Stimulated activated CD8-positive, alpha-beta memory T cell treated with anti-CD3 and anti-CD28 coated beads, Interleukin-2, amount 100 ng/mL, for 48 hours (primary cell): ENCODE measurements at regions not wholly inside any gene's neighbourhood (a gene's known extent, or its start where the extent isn't known, plus 50 kb on each side); places are given as distances from the start of the nearest gene placed in this dataset.
"Not testable (repeated sequence)": the region's sequence is repeated elsewhere in the genome, so short reads cannot be mapped to it uniquely, and the experiment has no call there.

Experiments
- DNase-seq, 2 donors: peaks; one replicate each; pipeline ENCODE4 v3.0.0-alpha.2; 2020; ENCODE audit warnings: low read depth in 2 of 2

- DNase-seq: no peak
These were observed 80.0 kb downstream of the SHOX2 start for GRCh38 chr3:158026236-158026635.

DNA sequence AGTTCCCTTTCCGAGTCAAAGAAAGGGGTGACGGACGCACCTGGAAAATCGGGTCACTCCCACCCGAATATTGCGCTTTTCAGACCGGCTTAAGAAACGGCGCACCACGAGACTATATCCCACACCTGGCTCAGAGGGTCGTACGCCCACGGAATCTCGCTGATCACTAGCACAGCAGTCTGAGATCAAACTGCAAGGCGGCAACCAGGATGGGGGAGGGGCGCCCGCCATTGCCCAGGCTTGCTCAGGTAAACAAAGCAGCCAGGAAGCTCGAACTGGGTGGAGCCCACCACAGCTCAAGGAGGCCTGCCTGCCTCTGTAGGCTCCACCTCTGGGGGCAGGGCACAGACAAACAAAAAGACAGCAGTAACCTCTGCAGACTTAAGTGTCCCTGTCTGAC, 86.3 kb downstream of the SHOX2 start:
- not testable (repeated sequence) for DNase-seq

DNA sequence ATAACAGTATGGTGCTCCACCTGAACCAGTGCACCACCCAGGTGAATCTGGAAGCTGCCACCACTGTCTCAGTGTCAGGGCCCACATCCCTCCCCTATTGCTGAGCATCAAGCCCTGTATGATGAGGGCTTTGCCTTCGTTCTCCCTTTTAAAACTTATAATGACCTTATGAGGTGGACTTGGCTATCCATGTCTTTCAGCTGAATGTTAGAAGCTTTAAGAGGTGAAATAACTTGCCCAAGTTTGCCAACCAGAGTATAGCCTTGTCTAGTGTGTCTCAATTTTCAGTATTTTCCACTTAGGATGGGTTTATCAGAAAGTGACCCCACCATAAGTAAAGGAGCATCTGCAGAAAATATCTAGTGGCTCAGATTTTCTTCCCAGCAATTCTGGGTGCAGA, 87.8 kb downstream of the SHOX2 start:
- DNase-seq: no peak

- DNase-seq: no peak
These were observed 93.3 kb downstream of the SHOX2 start for GRCh38 chr3:158012901-158013300.

- DNase-seq: no peak
These were observed 100.7 kb downstream of the SHOX2 start for GRCh38 chr3:158005391-158006100.

DNA sequence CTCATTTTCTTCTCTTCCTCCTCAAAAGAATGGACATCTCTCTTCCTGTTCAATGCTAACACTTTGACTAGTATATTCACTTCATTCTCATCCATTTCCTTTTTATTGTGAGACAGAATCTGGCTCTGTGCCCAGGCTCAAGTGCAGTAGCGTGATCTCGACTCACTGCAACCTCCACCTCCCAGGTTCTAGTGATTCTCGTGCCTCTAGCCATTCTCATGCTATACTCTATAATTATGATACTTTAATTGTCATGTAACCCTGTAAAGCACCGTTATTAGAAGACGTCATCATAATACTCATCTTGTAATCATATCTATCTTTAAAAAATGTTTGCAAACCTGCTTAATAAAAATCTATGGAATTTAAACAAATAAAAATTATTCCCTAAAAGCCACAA, 107.0 kb downstream of the SHOX2 start:
- DNase-seq: no peak

GRCh38 chr3:157982359-157982758, 123.9 kb downstream of the SHOX2 start:
- no peak for DNase-seq

DNA sequence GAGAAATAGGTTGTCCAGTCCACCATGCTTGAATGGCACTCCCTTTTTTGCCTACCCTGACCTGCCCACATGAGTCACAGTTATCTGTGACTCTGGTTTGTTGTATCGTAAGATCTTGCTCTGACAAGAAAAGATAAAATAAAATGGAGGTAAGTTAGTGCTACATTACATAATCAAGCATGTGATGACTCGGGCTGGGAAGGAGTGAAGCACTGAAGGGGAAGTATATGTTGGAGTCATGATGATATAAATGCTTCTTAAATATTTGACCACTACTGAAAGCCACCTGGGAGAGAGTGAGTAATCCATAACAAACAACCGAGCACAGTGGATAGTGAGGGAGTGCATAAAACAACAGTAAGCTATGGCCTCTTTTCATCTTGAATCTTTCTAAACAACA, 124.4 kb downstream of the SHOX2 start:
- no peak for DNase-seq

GRCh38 chr3:157979022-157979421, 127.2 kb downstream of the SHOX2 start:
- no peak for DNase-seq

DNA sequence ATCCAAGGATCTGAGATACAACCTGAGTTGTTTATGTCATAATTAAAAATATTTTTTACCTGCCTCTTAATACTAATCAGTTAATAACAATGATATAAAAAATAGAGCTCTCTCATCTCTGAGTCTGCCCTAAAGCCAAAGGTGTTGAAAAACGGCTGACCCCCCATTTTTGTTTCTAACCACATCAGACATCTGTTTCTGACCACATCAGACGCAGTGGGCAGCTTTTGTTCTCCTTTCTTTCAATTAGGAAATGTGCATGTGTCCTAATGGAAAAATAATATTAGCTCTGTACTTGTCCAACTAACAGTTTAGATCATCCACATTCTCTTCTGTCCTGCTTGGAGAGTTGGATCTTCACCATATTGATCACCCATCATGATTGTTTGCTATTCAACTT, 144.6 kb downstream of the SHOX2 start:
- no peak for DNase-seq

- no peak for DNase-seq
These were observed 147.8 kb downstream of the SHOX2 start for GRCh38 chr3:157958457-157958856.

DNA sequence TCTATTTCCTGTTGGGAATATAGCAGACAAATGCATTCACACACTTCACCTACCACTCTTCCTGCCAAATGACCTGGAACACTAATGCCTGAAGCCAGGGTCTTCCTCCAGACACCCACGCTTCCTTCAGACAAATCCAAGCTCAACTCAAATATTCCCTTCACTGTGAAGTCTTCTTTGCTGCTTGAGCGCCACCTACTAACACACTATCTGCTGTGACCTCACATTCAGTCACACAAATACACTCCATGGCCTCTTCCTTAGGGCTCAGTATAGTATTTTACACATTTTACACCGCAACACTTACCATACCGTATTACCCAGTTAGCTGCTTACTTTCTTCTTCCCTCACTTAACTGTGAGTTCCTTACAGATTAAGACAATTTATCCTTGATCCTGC, 149.4 kb downstream of the SHOX2 start:
- DNase-seq: no peak

GRCh38 chr3:157956176-157956575, 150.0 kb downstream of the SHOX2 start:
- no peak for DNase-seq

- no peak for DNase-seq
These were observed 152.7 kb downstream of the SHOX2 start for GRCh38 chr3:157953565-157953964.

DNA sequence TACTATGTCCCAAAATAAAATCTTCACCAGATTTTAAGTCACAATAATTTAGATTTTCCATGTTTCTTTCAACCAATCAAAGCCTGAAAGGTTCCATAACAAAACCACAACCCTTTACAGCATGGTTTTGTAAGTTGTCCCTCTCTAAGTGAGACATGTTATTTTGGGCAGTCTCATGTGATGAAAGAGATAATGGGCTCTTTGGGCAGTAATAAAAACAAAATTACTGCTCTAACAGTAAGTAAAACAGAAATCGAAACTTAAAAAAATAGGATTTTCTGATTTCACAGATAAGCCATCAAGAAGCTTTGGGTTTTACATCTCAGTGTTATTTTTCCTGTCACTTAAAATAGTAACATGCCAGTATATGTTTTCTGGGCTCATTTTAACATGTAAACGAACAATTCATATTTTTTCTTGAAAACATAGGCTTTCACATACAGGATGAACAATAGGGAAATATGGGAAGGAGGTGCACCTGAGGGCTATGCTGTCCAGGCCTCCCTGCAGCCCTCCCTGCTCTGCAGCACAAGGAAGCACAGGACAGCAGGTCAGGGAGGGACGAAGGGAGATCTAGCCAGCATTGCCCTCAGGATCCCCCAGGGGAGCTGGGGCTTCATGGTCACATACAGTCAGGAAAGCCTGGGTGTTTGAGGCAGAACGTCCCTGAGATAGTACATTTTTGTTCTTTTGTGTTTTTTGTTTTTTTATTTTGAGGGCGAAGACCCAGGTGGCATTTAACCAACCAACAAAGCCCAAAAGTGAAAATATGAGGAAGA, 157.4 kb downstream of the SHOX2 start:
- no peak for DNase-seq

DNA sequence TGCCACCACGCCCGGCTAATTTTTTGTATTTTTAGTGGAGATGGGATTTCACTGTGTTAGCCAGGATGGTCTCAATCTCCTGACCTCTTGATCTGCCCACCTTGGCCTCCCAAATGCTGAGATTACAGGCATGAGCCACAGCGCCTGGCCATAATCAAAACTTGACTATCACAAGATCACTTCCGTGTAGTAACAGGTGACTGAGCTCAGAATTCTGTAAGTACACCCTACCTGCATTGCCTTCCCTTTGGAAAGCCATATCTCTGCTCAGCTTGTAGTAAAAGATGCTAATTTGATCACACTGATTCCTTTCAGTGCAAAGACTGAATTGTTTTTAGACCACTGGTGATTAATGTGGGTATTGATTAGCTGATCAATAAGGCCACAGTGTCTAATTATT, 167.1 kb downstream of the SHOX2 start:
- no peak for DNase-seq

GRCh38 chr3:157938154-157938779, 168.0 kb downstream of the SHOX2 start:
- no peak for DNase-seq

- DNase-seq: no peak
These were observed 174.7 kb downstream of the SHOX2 start for GRCh38 chr3:157931517-157931916.

GRCh38 chr3:157930000-157930780, 176.0 kb downstream of the SHOX2 start:
- no peak for DNase-seq

GRCh38 chr3:157926822-157927221, 179.4 kb downstream of the SHOX2 start:
- DNase-seq: no peak

DNA sequence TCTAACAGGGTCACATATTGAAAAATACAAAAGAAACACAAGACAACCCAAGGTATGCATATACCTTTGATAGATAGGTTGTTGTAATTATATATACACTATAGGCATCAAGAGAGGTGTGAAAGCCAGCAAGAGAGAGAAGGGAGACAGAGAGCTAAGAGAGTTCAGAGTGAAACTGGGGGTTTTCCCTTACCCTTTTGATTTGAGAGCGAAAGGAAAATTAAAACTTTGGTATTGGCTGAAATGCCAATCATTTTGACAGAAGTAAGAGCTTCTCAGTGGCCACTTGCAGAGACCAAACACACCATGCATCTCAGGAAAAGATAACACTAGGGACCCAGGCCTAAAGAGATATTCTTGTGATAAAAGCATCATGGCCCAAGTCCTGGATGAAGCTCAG, 183.6 kb downstream of the SHOX2 start:
- no peak for DNase-seq

- no peak for DNase-seq
These were observed 184.4 kb downstream of the SHOX2 start for GRCh38 chr3:157921811-157922210.
